Prostate gland (tissue), 2 donors: ENCODE measurements at regions not wholly inside any gene's neighbourhood (a gene's known extent, or its start where the extent isn't known, plus 50 kb on each side); places are given as distances from the start of the nearest gene placed in this dataset.

Source experiments
- DNase-seq: peaks from one replicate; pipeline ENCODE4 v3.0.0-alpha.2; 2019; ENCODE audit warnings: low spot score
- H3K27ac ChIP-seq, 2 donors: fragments of 200-600 bp; sonication (generic); 2 replicates each; pipeline ENCODE4 v1.5.1; 2017 to 2019
- H3K27me3 ChIP-seq: fragments of 200-600 bp; sonication (generic); replicated peaks from 2 replicates; pipeline ENCODE4 v1.5.1; 2019; ENCODE audit not compliant: insufficient read depth
- H3K36me3 ChIP-seq, 2 donors: fragments of 200-600 bp; sonication (generic); 1 replicate in 1 of 2; 2 replicates in 1 of 2; pipeline versions ENCODE4 v1.5.1 to v1.8.1; 2017 to 2019
- H3K4me1 ChIP-seq: fragments of 200-600 bp; sonication (generic); replicated peaks from 2 replicates; pipeline ENCODE4 v1.5.1; 2019
- H3K4me3 ChIP-seq, 2 donors: fragments of 200-600 bp; sonication (generic); 2 replicates each; pipeline ENCODE4 v1.5.1; 2017 to 2019
- H3K9me3 ChIP-seq: fragments of 200-600 bp; sonication (generic); 2 replicates; pipeline ENCODE4 v1.5.1; 2017
- POLR2A ChIP-seq: fragments of 450-650 bp; IDR thresholded peaks from one replicate; pipeline ENCODE4 v1.6.1; 2016; ENCODE audit warnings: antibody characterized with exemption, mild to moderate bottlenecking
- POLR2AphosphoS5 ChIP-seq: sonication (generic); formaldehyde crosslinking; IDR thresholded peaks from one replicate; pipeline ENCODE4 v1.6.1; 2017; ENCODE audit warnings: antibody characterized with exemption
- WGBS: methylation state at CpG from one replicate; pipeline ENCODE4 v1.1.5; 2018; 5-methylcytosine and 5-hydroxymethylcytosine counted together
- intact Hi-C: fragments of 100-400 bp; cut with DNase I; formaldehyde crosslinking; loops from one replicate; pipeline ENCODE4 v1.14.2; 2022
- TF ChIP-seq, protein P1 (sequence below), 4 experiments: fragments of 200-600 bp in 2 of 4; fragments of 450-650 bp in 2 of 4; sonication (generic) in 2 of 4; IDR thresholded peaks; 1 replicate in 3 of 4; 2 replicates in 1 of 4; pipeline ENCODE4 v1.5.1; 2016 to 2019; ENCODE audit warnings: antibody characterized with exemption in 4 of 4, mild to moderate bottlenecking in 2 of 4, moderate library complexity in 2 of 4

DNA sequence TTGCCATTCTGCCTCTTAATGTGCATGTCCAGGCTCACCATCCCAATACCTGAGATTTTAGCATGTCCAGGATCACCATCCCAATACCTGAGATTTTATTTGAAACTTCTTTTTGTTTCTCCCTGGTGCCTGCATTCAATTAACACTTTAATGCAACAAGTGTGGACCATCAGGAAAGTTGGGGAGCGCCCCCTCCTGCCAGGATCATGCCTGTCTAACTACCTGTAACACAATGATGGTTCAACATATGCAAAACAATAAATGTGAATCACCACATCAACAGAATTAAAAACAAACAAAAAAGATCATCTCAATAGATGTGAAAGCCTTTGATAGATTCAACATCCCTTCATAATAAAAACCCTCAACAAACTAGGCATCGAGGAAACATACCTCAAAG lies 1359.5 kb upstream of the DIAPH2 start:
- no peak for DNase-seq
- Histone ChIP-seq H3K4me1 (no peaks in the 10 kb centered on the region), H3K27ac (no peak overlapping the region), H3K4me3 (no peak overlapping the region), H3K27me3 (no peaks in the 10 kb centered on the region), H3K36me3 (no peaks in the 10 kb centered on the region), H3K9me3 (no peaks in the 10 kb centered on the region)
- whole genome bisulfite sequencing = 76% methylated on average over 2 of the region's 2 CpGs
- intact Hi-C loops = no loop called here
- TF ChIP-seq, protein P1, sequence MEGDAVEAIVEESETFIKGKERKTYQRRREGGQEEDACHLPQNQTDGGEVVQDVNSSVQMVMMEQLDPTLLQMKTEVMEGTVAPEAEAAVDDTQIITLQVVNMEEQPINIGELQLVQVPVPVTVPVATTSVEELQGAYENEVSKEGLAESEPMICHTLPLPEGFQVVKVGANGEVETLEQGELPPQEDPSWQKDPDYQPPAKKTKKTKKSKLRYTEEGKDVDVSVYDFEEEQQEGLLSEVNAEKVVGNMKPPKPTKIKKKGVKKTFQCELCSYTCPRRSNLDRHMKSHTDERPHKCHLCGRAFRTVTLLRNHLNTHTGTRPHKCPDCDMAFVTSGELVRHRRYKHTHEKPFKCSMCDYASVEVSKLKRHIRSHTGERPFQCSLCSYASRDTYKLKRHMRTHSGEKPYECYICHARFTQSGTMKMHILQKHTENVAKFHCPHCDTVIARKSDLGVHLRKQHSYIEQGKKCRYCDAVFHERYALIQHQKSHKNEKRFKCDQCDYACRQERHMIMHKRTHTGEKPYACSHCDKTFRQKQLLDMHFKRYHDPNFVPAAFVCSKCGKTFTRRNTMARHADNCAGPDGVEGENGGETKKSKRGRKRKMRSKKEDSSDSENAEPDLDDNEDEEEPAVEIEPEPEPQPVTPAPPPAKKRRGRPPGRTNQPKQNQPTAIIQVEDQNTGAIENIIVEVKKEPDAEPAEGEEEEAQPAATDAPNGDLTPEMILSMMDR (IDR thresholded peaks at IDR 0.05) = no peak
- TF ChIP-seq POLR2AphosphoS5 = no peak
- no peak for TF ChIP-seq POLR2A

DNA sequence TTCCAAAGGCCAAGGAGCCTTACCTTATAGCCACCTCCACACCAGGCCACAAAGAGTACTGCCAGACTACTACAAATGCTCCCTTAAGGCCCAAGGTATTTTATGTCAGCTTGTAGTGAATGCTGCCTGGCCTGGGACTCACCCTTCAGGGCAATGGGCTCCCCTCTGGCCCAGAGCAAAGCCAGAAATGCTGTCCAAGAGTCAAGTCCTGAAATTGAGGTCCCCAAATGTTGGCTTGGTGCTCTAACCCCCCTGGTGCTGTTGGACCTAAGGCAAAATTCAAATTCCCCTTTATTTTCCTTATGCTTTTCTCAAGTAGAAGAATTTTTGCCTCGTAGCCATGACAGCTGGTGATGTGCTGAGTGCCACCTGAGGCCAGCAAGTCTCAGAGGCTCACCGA lies 1354.3 kb upstream of the DIAPH2 start:
- WGBS = 100% methylated on average over 1 of the region's 2 CpGs
- H3K27ac ChIP-seq = no peak overlapping the region
- H3K4me3 ChIP-seq = no peak overlapping the region
- intact Hi-C loops = no loop called here
- TF ChIP-seq POLR2A (no peak), POLR2AphosphoS5 (no peak)
- TF ChIP-seq, protein P1 (IDR thresholded peaks at IDR 0.05) = no peak
- H3K36me3 ChIP-seq = no peaks in the 10 kb centered on the region
- no peak for DNase-seq
- no peaks in the 10 kb centered on the region for H3K9me3 ChIP-seq
- no peaks in the 10 kb centered on the region for H3K4me1 ChIP-seq
- no peaks in the 10 kb centered on the region for H3K27me3 ChIP-seq

DNA sequence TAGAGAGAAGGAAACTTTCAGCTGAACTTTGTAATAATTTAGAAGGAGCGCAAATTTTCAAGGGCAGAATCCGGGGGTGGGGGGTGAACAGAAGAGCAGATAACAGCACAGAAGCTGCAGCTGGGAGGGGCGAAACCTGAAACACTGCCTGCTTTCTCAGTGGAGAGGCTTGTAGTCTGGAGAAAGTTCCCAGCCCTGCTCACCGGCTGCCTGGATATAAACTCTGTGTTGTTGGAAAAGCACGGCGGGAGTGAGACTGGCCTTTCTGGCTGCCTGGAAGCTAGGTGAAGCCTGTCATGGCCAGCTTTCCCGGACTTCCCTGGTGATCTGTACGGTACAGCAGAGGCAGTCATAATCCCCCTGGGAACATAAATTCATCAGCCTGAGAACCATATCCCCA lies 1352.1 kb upstream of the DIAPH2 start:
- H3K27ac ChIP-seq = no peak overlapping the region
- H3K4me1 ChIP-seq = no peaks in the 10 kb centered on the region
- no peaks in the 10 kb centered on the region for H3K36me3 ChIP-seq
- no peak for DNase-seq
- no peaks in the 10 kb centered on the region for H3K27me3 ChIP-seq
- H3K4me3 ChIP-seq = no peak overlapping the region
- H3K9me3 ChIP-seq = no peaks in the 10 kb centered on the region
- intact Hi-C loops = no loop called here
- TF ChIP-seq POLR2AphosphoS5 (no peak), POLR2A (no peak)
- TF ChIP-seq, protein P1 (IDR thresholded peaks at IDR 0.05) = no peak
- 51% methylated on average over 7 of the region's 8 CpGs for WGBS

DNA sequence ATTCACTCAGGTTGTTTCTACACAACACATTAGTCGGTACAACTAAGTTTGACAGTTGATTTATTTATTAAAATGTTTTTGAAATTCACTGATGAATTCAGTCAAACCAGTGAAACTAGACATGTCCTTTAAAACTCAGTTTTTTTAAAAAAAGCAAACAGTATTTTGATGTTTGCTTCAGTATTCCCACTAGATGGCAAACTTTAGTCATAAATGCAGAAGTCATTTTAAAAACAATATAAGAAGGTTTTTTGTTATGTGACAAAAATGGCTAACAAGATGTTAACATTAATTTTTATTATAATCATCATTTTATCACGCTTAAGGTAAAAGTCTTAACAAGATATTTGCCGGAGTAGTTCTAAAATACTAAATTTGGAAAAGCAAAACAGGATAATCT lies 1337.8 kb upstream of the DIAPH2 start:
- intact Hi-C loops = no loop called here
- 15% methylated on average over 3 of the region's 3 CpGs for WGBS

DNA sequence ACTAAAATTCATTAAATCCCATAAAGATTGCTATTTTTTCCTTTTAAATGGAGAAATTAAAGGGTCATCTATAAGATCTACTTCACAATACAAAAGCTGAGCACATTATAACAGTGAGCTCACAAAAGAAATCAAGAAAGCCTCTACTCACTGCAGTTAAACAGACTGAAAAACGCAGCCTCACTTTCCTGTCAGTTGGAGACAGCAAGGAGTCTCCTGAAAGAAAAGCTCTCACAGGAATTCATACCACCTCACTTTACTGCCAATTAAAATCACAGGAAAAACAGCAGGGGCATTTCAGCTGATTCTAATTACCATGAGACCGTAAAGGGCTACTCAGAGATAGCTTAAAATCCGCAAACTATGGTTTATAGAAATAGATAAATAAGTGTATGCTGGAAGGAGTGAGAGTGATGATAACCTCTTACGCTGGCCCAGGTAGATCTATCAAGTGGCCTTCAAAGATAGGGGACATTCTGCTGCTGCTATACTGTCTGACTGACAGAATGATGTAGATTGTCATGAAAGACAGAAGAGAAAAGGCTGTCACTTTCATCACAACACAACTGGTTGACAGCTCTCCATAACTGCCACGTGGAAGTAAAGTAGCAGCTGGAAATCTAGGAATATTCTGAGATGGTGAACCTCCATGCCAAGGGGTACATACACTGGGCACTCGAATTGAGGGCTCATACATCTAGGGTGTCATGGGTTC lies 1333.7 kb upstream of the DIAPH2 start:
- TF ChIP-seq, protein P1 (IDR thresholded peaks at IDR 0.05) = no peak
- TF ChIP-seq POLR2AphosphoS5 (no peak), POLR2A (no peak)
- no peak for DNase-seq
- Histone ChIP-seq H3K9me3 (no peaks in the 10 kb centered on the region), H3K36me3 (no peaks in the 10 kb centered on the region), H3K4me3 (no peak overlapping the region), H3K27me3 (no peaks in the 10 kb centered on the region), H3K27ac (no peak overlapping the region), H3K4me1 (no peaks in the 10 kb centered on the region)
- intact Hi-C loops = no loop called here
- 67% methylated on average over 6 of the region's 6 CpGs for WGBS

More for the DNA sequence above, 1337.8 kb upstream of the DIAPH2 start:
- H3K9me3 ChIP-seq = no peaks in the 10 kb centered on the region
- no peak overlapping the region for H3K27ac ChIP-seq
- no peak for DNase-seq
- H3K4me3 ChIP-seq = no peak overlapping the region
- H3K4me1 ChIP-seq = no peaks in the 10 kb centered on the region
- H3K27me3 ChIP-seq = no peaks in the 10 kb centered on the region
- H3K36me3 ChIP-seq = no peaks in the 10 kb centered on the region
- TF ChIP-seq POLR2AphosphoS5 = no peak
- TF ChIP-seq, protein P1 (IDR thresholded peaks at IDR 0.05) = peak in 3 of 4 experiments; percentile 13 to 31 (median 14)
